NCI-H345 treated with DMSO at 0.1 percent for 48 hours (cell line): ENCODE measurements at regions not wholly inside any gene's neighbourhood (a gene's known extent, or its start where the extent isn't known, plus 50 kb on each side); places are given as distances from the start of the nearest gene placed in this dataset.
"Not testable (repeated sequence)": the region's sequence is repeated elsewhere in the genome, so short reads cannot be mapped to it uniquely, and the experiment has no call there.

ENCODE experiments used
- DNase-seq: peaks from one replicate; lab custom pipeline; 2025; ENCODE audit not compliant: unreplicated experiment; lab: John Stamatoyannopoulos, UW

- peak; percentile 47 for DNase-seq
Measured at GRCh38 chr5:36739751-36740221, 133.4 kb downstream of the SLC1A3 start.

- DNase-seq = no peak
Measured at GRCh38 chr5:36740259-36740898, 134.0 kb downstream of the SLC1A3 start.

- DNase-seq = no peak
Measured at GRCh38 chr5:36741128-36741527, 134.7 kb downstream of the SLC1A3 start.

GRCh38 chr5:36743891-36744772 is 132.4 kb upstream of the NIPBL start:
- DNase-seq = peak; percentile 77

GRCh38 chr5:36744773-36745589 is 131.6 kb upstream of the NIPBL start:
- peak; percentile 80 for DNase-seq

- DNase-seq = not testable (repeated sequence)
Measured at GRCh38 chr5:36747794-36748193, 128.8 kb upstream of the NIPBL start.

GRCh38 chr5:36751886-36752285 is 124.7 kb upstream of the NIPBL start:
- no peak for DNase-seq

GRCh38 chr5:36755342-36755741 is 121.2 kb upstream of the NIPBL start:
- DNase-seq = no peak

- DNase-seq = no peak
Measured at GRCh38 chr5:36755920-36756488, 120.6 kb upstream of the NIPBL start.

GRCh38 chr5:36756848-36757247 is 119.7 kb upstream of the NIPBL start:
- DNase-seq = no peak

GRCh38 chr5:36759117-36759516 is 117.5 kb upstream of the NIPBL start:
- DNase-seq = no peak

- DNase-seq = no peak
Measured at GRCh38 chr5:36763454-36763853, 113.1 kb upstream of the NIPBL start.

- no peak for DNase-seq
Measured at GRCh38 chr5:36765876-36766275, 110.7 kb upstream of the NIPBL start.

GRCh38 chr5:36766981-36767380 is 109.6 kb upstream of the NIPBL start:
- no peak for DNase-seq

- DNase-seq = no peak
Measured at GRCh38 chr5:36768450-36768849, 108.1 kb upstream of the NIPBL start.

- no peak for DNase-seq
Measured at GRCh38 chr5:36769129-36769770, 107.3 kb upstream of the NIPBL start.

GRCh38 chr5:36770125-36770524 is 106.4 kb upstream of the NIPBL start:
- no peak for DNase-seq

- no peak for DNase-seq
Measured at GRCh38 chr5:36772276-36773140, 104.1 kb upstream of the NIPBL start.

GRCh38 chr5:36777105-36777757 is 99.3 kb upstream of the NIPBL start:
- no peak for DNase-seq
